IMR-90 (cell line): ENCODE measurements at regions not wholly inside any gene's neighbourhood (a gene's known extent, or its start where the extent isn't known, plus 50 kb on each side); places are given as distances from the start of the nearest gene placed in this dataset.

ENCODE experiments used
- ATAC-seq: fragments of 200-7000 bp; cut with Tn5 transposase; 2 replicates; pipeline ENCODE4 v1.9.1; 2020; ENCODE audit warnings: low read depth, mild to moderate bottlenecking, moderate library complexity
- BruUV-seq: library from RNA; stranded (reverse); fragments of 400-500 nt; replicated peaks from 2 replicates; lab custom pipeline; 2021; lab: Mats Ljungman, UMichigan
- CTCF ChIA-PET: fragments of 300-600 bp; formaldehyde crosslinking; extraction: SDS; loops from one replicate; lab custom pipeline; 2021; ENCODE audit warnings: antibody characterized with exemption; lab: Yijun Ruan, JAX
- POLR2A ChIA-PET: fragments of 300-600 bp; sonication (Branson Sonifier 250); formaldehyde crosslinking; loops from one replicate; lab custom pipeline; 2022; ENCODE audit warnings: antibody characterized with exemption; ENCODE audit not compliant: unreplicated experiment; lab: Charles Lee
- DNase-seq: peaks from one replicate; pipeline ENCODE4 v3.0.0; 2013
- H2AFZ ChIP-seq: replicated peaks from 2 replicates; pipeline ENCODE3; 2013; ENCODE audit warnings: low read length, mild to moderate bottlenecking; ENCODE audit not compliant: poor library complexity
- H2AK5ac ChIP-seq: 2 replicates; pipeline ENCODE4 v1.6.1; 2013; ENCODE audit warnings: low read depth, low read length, inconsistent platforms
- H2AK9ac ChIP-seq: replicated peaks from 2 replicates; pipeline ENCODE3; 2013; ENCODE audit warnings: mild to moderate bottlenecking, low read depth, low read length, moderate library complexity; ENCODE audit not compliant: poor library complexity
- H2BK120ac ChIP-seq: 2 replicates; pipeline ENCODE4 v1.6.1; 2013; ENCODE audit warnings: low read depth, low read length, inconsistent platforms
- H2BK15ac ChIP-seq: 3 replicates; pipeline ENCODE4 v1.6.1; 2013; ENCODE audit warnings: low read depth, low read length, inconsistent platforms
- H2BK20ac ChIP-seq: 2 replicates; pipeline ENCODE4 v1.6.1; 2013; ENCODE audit warnings: low read depth, mild to moderate bottlenecking, inconsistent platforms, low read length, moderate library complexity
- H2BK5ac ChIP-seq: 2 replicates; pipeline ENCODE4 v1.6.1; 2013; ENCODE audit warnings: mild to moderate bottlenecking, low read depth, low read length, inconsistent platforms; ENCODE audit not compliant: poor library complexity, severe bottlenecking
- H3K14ac ChIP-seq: replicated peaks from 2 replicates; pipeline ENCODE4 v1.6.1; 2013; ENCODE audit warnings: low read depth, low read length, inconsistent platforms
- H3K18ac ChIP-seq: 2 replicates; pipeline ENCODE4 v1.6.1; 2013; ENCODE audit warnings: low read depth, low read length, control low read depth
- H3K23ac ChIP-seq: 2 replicates; pipeline ENCODE4 v1.6.1; 2013; ENCODE audit warnings: low read depth, low read length, inconsistent platforms
- H3K27ac ChIP-seq: 2 replicates; pipeline ENCODE4 v1.5.1; 2013; ENCODE audit warnings: mild to moderate bottlenecking, control low read depth, low read length; ENCODE audit not compliant: insufficient read depth
- H3K27me3 ChIP-seq: 2 replicates; pipeline ENCODE4 v1.6.1; 2013; ENCODE audit warnings: low read length; ENCODE audit not compliant: control insufficient read depth, insufficient read depth
- H3K36me3 ChIP-seq: 2 replicates; pipeline ENCODE4 v1.6.1; 2013; ENCODE audit warnings: low read length, mixed read lengths; ENCODE audit not compliant: control insufficient read depth, insufficient read depth
- H3K4ac ChIP-seq: 2 replicates; pipeline ENCODE4 v1.6.1; 2013; ENCODE audit warnings: low read depth, low read length, inconsistent platforms
- H3K4me1 ChIP-seq: 2 replicates; pipeline ENCODE4 v1.6.1; 2013; ENCODE audit warnings: low read length, mixed read lengths; ENCODE audit not compliant: control insufficient read depth, insufficient read depth
- H3K4me2 ChIP-seq: 2 replicates; pipeline ENCODE4 v1.6.1; 2013; ENCODE audit warnings: low read depth, mild to moderate bottlenecking, control low read depth, low read length, moderate library complexity
- H3K4me3 ChIP-seq: 2 replicates; pipeline ENCODE4 v1.5.1; 2013; ENCODE audit warnings: low read depth, mild to moderate bottlenecking, control low read depth, low read length, moderate library complexity; ENCODE audit not compliant: insufficient read depth
- H3K56ac ChIP-seq: 2 replicates; pipeline ENCODE4 v1.6.1; 2013; ENCODE audit warnings: low read length, inconsistent platforms; ENCODE audit not compliant: insufficient read depth; ENCODE audit errors: extremely low read depth
- H3K79me1 ChIP-seq, 2 experiments: 2 replicates each; pipeline ENCODE4 v1.6.1; 2013; ENCODE audit warnings: low read length in 2 of 2, inconsistent platforms in 1 of 2, low read depth in 1 of 2
- H3K9ac ChIP-seq: 2 replicates; pipeline ENCODE4 v1.6.1; 2013; ENCODE audit warnings: low read depth, low read length, control low read depth
- H3K9me1 ChIP-seq: 2 replicates; pipeline ENCODE4 v1.6.1; 2013; ENCODE audit warnings: low read length, inconsistent platforms; ENCODE audit not compliant: insufficient read depth
- H3K9me3 ChIP-seq: 2 replicates; pipeline ENCODE4 v1.6.1; 2013; ENCODE audit warnings: low read length; ENCODE audit not compliant: control insufficient read depth, insufficient read depth
- H4K20me1 ChIP-seq: 2 replicates; pipeline ENCODE4 v1.6.1; 2013; ENCODE audit warnings: low read length, inconsistent platforms; ENCODE audit not compliant: insufficient read depth
- H4K5ac ChIP-seq: 2 replicates; pipeline ENCODE4 v1.6.1; 2013; ENCODE audit warnings: mild to moderate bottlenecking, low read depth, low read length, control low read depth
- H4K8ac ChIP-seq, 2 experiments: 2 replicates each; pipeline ENCODE4 v1.6.1; 2013; ENCODE audit warnings: low read depth in 2 of 2, low read length in 2 of 2, control low read depth in 1 of 2, inconsistent platforms in 1 of 2
- H4K91ac ChIP-seq: 2 replicates; pipeline ENCODE4 v1.6.1; 2013; ENCODE audit warnings: low read depth, low read length, inconsistent platforms; ENCODE audit not compliant: insufficient read depth
- BHLHE40 ChIP-seq: fragments of 150-350 bp; IDR thresholded peaks from 2 replicates; pipeline ENCODE4 v1.6.1; 2016; ENCODE audit warnings: mild to moderate bottlenecking, low read depth, low read length
- CEBPB ChIP-seq: IDR thresholded peaks from 2 replicates; pipeline ENCODE4 v1.6.1; 2012; ENCODE audit warnings: low read depth, low read length, improper control_type of control experiment
- CHD1 ChIP-seq: IDR thresholded peaks from 2 replicates; pipeline ENCODE4 v1.6.1; 2012; ENCODE audit warnings: low read depth, low read length, improper control_type of control experiment
- FOS ChIP-seq: fragments of 150-350 bp; IDR thresholded peaks from 2 replicates; pipeline ENCODE4 v1.6.1; 2016; ENCODE audit warnings: low read depth, low read length
- MAFK ChIP-seq: IDR thresholded peaks from 2 replicates; pipeline ENCODE4 v1.6.1; 2012; ENCODE audit warnings: low read depth, low read length, improper control_type of control experiment
- MAZ ChIP-seq: IDR thresholded peaks from 2 replicates; pipeline ENCODE4 v1.6.1; 2012; ENCODE audit warnings: low read depth, mild to moderate bottlenecking, low read length, improper control_type of control experiment, moderate library complexity, borderline replicate concordance
- MXI1 ChIP-seq: IDR thresholded peaks from 2 replicates; pipeline ENCODE4 v1.6.1; 2012; ENCODE audit warnings: low read depth, mild to moderate bottlenecking, low read length, moderate library complexity, borderline replicate concordance
- POLR2A ChIP-seq: IDR thresholded peaks from 2 replicates; pipeline ENCODE4 v1.6.1; 2012; ENCODE audit warnings: mild to moderate bottlenecking, low read depth, low read length
- RAD21 ChIP-seq: IDR thresholded peaks from 2 replicates; pipeline ENCODE4 v1.6.1; 2012; ENCODE audit warnings: low read length, improper control_type of control experiment
- RCOR1 ChIP-seq: IDR thresholded peaks from 2 replicates; pipeline ENCODE4 v1.6.1; 2012; ENCODE audit warnings: mild to moderate bottlenecking, low read length, improper control_type of control experiment; ENCODE audit not compliant: insufficient replicate concordance
- RFX5 ChIP-seq: IDR thresholded peaks from 2 replicates; pipeline ENCODE4 v1.8.0; 2012; ENCODE audit warnings: low read depth, mild to moderate bottlenecking, low read length, moderate library complexity
- SMC3 ChIP-seq: fragments of 150-350 bp; IDR thresholded peaks from 2 replicates; pipeline ENCODE4 v1.6.1; 2016; ENCODE audit warnings: low read depth, mild to moderate bottlenecking, antibody characterized with exemption, low read length, moderate library complexity
- WGBS, 2 experiments: methylation state at CpG; one replicate each; pipeline versions ENCODE4 v1.1.5 to v1.1.7; 2013; ENCODE audit warnings: missing lambda C conversion rate in 2 of 2; ENCODE audit not compliant: insufficient read length in 1 of 2; ENCODE audit errors: extremely low coverage in 2 of 2; 5-methylcytosine and 5-hydroxymethylcytosine counted together
- dilution Hi-C: fragments of 300-500 bp; cut with HindIII; formaldehyde crosslinking; loops from one replicate; pipeline ENCODE4 v1.14.3; 2018; ENCODE audit warnings: low sequenced_read_pairs; ENCODE audit not compliant: unreplicated experiment
- in situ Hi-C: fragments of 300-500 bp; cut with MboI; formaldehyde crosslinking; loops from 3 replicates; pipeline ENCODE4 v1.14.3; 2019; ENCODE audit warnings: low sequenced_read_pairs, inconsistent platforms, mixed read lengths
- intact Hi-C: fragments of 100-400 bp; cut with micrococcal nuclease; formaldehyde crosslinking; loops from 2 replicates; pipeline ENCODE4 v1.10.0; 2022
- TF ChIP-seq, protein P1 (sequence below): fragments of 150-350 bp; IDR thresholded peaks from 2 replicates; pipeline ENCODE4 v1.6.1; 2016; ENCODE audit warnings: low read depth, mild to moderate bottlenecking, low read length, moderate library complexity, borderline replicate concordance
- TF ChIP-seq, protein P2 (sequence below): fragments of 150-350 bp; IDR thresholded peaks from 2 replicates; pipeline ENCODE4 v1.6.1; 2017; ENCODE audit warnings: mild to moderate bottlenecking, antibody characterized with exemption, low read length, low read depth
- TF ChIP-seq, protein P3 (sequence below): conservative IDR thresholded peaks from 2 replicates; pipeline ENCODE4 v1.5.1; 2012; ENCODE audit warnings: mild to moderate bottlenecking, low read depth, low read length, improper control_type of control experiment

GRCh38 chr6:48889429-48889828 is 573.6 kb downstream of the MMUT start:
- H3K4me2 ChIP-seq: no peak overlapping the region
- DNase-seq (no peak), ATAC-seq (no peak)
- no peak overlapping the region for H2BK120ac ChIP-seq
- H2BK5ac ChIP-seq: no peak overlapping the region
- no peak overlapping the region for H4K91ac ChIP-seq
- POLR2A ChIA-PET: no interaction called here
- no peaks in the 10 kb centered on the region for H4K20me1 ChIP-seq
- CTCF ChIA-PET: no interaction called here
- no CpG with 5 or more reads among the region's 2 CpGs for WGBS, 2 experiments
- H3K9me3 ChIP-seq: no peaks in the 10 kb centered on the region
- no peaks in the 10 kb centered on the region for H3K36me3 ChIP-seq
- H2AK5ac ChIP-seq: no peak overlapping the region
- H4K5ac ChIP-seq: no peak overlapping the region
- H2AK9ac ChIP-seq: no peak overlapping the region
- TF ChIP-seq POLR2A (no peak), BHLHE40 (no peak), MAFK (no peak), RAD21 (no peak), RCOR1 (no peak), MXI1 (no peak), CHD1 (no peak), RFX5 (no peak), MAZ (no peak), CEBPB (no peak), SMC3 (no peak), FOS (no peak)
- TF ChIP-seq, protein P1, sequence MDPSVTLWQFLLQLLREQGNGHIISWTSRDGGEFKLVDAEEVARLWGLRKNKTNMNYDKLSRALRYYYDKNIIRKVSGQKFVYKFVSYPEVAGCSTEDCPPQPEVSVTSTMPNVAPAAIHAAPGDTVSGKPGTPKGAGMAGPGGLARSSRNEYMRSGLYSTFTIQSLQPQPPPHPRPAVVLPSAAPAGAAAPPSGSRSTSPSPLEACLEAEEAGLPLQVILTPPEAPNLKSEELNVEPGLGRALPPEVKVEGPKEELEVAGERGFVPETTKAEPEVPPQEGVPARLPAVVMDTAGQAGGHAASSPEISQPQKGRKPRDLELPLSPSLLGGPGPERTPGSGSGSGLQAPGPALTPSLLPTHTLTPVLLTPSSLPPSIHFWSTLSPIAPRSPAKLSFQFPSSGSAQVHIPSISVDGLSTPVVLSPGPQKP: no peak
- TF ChIP-seq, protein P2, sequence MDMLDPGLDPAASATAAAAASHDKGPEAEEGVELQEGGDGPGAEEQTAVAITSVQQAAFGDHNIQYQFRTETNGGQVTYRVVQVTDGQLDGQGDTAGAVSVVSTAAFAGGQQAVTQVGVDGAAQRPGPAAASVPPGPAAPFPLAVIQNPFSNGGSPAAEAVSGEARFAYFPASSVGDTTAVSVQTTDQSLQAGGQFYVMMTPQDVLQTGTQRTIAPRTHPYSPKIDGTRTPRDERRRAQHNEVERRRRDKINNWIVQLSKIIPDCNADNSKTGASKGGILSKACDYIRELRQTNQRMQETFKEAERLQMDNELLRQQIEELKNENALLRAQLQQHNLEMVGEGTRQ: no peak
- TF ChIP-seq, protein P3, sequence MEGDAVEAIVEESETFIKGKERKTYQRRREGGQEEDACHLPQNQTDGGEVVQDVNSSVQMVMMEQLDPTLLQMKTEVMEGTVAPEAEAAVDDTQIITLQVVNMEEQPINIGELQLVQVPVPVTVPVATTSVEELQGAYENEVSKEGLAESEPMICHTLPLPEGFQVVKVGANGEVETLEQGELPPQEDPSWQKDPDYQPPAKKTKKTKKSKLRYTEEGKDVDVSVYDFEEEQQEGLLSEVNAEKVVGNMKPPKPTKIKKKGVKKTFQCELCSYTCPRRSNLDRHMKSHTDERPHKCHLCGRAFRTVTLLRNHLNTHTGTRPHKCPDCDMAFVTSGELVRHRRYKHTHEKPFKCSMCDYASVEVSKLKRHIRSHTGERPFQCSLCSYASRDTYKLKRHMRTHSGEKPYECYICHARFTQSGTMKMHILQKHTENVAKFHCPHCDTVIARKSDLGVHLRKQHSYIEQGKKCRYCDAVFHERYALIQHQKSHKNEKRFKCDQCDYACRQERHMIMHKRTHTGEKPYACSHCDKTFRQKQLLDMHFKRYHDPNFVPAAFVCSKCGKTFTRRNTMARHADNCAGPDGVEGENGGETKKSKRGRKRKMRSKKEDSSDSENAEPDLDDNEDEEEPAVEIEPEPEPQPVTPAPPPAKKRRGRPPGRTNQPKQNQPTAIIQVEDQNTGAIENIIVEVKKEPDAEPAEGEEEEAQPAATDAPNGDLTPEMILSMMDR: no peak
- no peak overlapping the region for H2BK15ac ChIP-seq
- no TSS peak for BruUV-seq
- H3K79me1 ChIP-seq: no peaks in the 10 kb centered on the region
- H3K9me1 ChIP-seq: no peaks in the 10 kb centered on the region
- H2AFZ ChIP-seq: no peak overlapping the region
- no peak overlapping the region for H2BK20ac ChIP-seq
- dilution Hi-C loops: no loop called here
- no peak overlapping the region for H4K8ac ChIP-seq
- no peak overlapping the region for H3K27ac ChIP-seq
- in situ Hi-C loops: no loop called here
- no peak overlapping the region for H3K14ac ChIP-seq
- H3K56ac ChIP-seq: no peak overlapping the region
- H3K23ac ChIP-seq: no peak overlapping the region
- intact Hi-C loops: no loop called here
- H3K4me3 ChIP-seq: no peak overlapping the region
- H3K27me3 ChIP-seq: no peaks in the 10 kb centered on the region
- H3K4me1 ChIP-seq: no peaks in the 10 kb centered on the region
- no peak overlapping the region for H3K9ac ChIP-seq
- H3K4ac ChIP-seq: no peak overlapping the region
- H3K18ac ChIP-seq: no peak overlapping the region
